Upper lobe of left lung (tissue), 4 donors: ENCODE measurements at regions not wholly inside any gene's neighbourhood (a gene's known extent, or its start where the extent isn't known, plus 50 kb on each side); places are given as distances from the start of the nearest gene placed in this dataset.

Source experiments
- EP300 ChIP-seq, 4 donors: sonication (generic); formaldehyde crosslinking; IDR thresholded peaks; one replicate each; pipeline ENCODE4 v1.5.1; 2017; ENCODE audit warnings: antibody characterized with exemption in 4 of 4, control low read depth in 2 of 4
- POLR2A ChIP-seq, 4 donors: fragments of 450-650 bp; IDR thresholded peaks; one replicate each; pipeline ENCODE4 v1.5.1; 2016 to 2017; ENCODE audit warnings: antibody characterized with exemption in 4 of 4, mild to moderate bottlenecking in 2 of 4
- POLR2AphosphoS5 ChIP-seq, 2 donors: sonication (generic); formaldehyde crosslinking; IDR thresholded peaks; one replicate each; pipeline ENCODE4 v1.5.1; 2017; ENCODE audit warnings: antibody characterized with exemption in 2 of 2
- TF ChIP-seq, protein P1 (sequence below), 6 experiments: fragments of 450-650 bp in 4 of 6; fragments of 200-600 bp in 2 of 6; sonication (generic) in 2 of 6; IDR thresholded peaks; one replicate each; pipeline ENCODE4 v1.5.1; 2016 to 2019; ENCODE audit warnings: antibody characterized with exemption in 6 of 6

- TF ChIP-seq POLR2AphosphoS5 (IDR thresholded peaks at IDR 0.05) (no peak), POLR2A (IDR thresholded peaks at IDR 0.05) (no peak), EP300 (IDR thresholded peaks at IDR 0.05) (no peak)
- TF ChIP-seq, protein P1, sequence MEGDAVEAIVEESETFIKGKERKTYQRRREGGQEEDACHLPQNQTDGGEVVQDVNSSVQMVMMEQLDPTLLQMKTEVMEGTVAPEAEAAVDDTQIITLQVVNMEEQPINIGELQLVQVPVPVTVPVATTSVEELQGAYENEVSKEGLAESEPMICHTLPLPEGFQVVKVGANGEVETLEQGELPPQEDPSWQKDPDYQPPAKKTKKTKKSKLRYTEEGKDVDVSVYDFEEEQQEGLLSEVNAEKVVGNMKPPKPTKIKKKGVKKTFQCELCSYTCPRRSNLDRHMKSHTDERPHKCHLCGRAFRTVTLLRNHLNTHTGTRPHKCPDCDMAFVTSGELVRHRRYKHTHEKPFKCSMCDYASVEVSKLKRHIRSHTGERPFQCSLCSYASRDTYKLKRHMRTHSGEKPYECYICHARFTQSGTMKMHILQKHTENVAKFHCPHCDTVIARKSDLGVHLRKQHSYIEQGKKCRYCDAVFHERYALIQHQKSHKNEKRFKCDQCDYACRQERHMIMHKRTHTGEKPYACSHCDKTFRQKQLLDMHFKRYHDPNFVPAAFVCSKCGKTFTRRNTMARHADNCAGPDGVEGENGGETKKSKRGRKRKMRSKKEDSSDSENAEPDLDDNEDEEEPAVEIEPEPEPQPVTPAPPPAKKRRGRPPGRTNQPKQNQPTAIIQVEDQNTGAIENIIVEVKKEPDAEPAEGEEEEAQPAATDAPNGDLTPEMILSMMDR (IDR thresholded peaks at IDR 0.05), result no peak
Measured at GRCh38 chr12:3990501-3991280, 117.5 kb upstream of the PARP11 start.
